ENCODE measurements at regions not wholly inside any gene's neighbourhood (a gene's known extent, or its start where the extent isn't known, plus 50 kb on each side); places are given as distances from the start of the nearest gene placed in this dataset.
A peak's percentile ranks its signal among the peaks of the same experiment; 100 is the strongest.
"Not testable (repeated sequence)": the region's sequence is repeated elsewhere in the genome, so short reads cannot be mapped to it uniquely, and the experiment has no call there.

DNA sequence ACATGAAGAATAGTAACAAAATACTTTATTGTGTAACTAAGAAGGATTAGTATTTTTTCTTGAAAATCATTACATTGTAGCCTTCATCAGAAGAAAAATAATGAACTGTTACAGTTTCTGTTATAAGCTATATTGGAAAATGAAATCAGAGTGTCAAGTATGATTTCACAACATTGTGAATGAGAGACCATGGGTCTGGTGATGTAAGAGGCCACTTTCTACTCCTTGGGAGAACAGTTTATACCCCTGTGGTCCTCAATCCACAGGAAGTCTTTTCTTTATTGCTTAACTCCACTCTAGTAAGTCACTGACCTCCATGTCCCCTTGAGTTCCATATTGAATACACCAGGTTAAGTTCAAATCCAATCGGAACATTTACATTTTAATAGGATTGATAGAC is 218.7 kb upstream of the FERMT1 start:
- H3K36me3 Mint-ChIP-seq (ENCODE audit: unreplicated experiment): no peaks in the 10 kb centered on the region
- no peaks in the 10 kb centered on the region for H3K4me1 Mint-ChIP-seq (ENCODE audit: unreplicated experiment)

DNA sequence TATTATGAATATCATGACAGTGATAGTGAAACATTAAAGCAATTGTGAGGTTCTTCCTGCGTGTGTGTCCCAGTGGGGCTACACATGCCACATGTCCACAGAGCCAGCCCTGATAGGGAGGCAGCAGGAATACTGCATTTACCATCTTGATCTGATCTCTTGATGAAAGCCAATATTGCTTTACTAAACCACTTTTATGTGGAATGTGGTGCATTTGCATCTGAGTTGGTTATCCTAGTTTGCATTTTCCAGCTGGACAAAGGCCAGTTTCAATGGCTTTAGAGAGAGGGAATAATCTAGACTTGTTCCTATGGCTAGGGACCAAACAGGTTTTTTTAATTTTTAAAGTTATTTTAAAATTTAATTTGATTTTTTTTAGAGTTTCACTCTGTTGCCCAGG is 216.3 kb upstream of the FERMT1 start:
- Mint-ChIP-seq H3K36me3 (ENCODE audit: unreplicated experiment) (no peaks in the 10 kb centered on the region), H3K27ac (ENCODE audit: unreplicated experiment) (no peak overlapping the region), H3K9me3 (ENCODE audit: unreplicated experiment) (peaks cover 3% of the 10 kb centered on the region), H3K27me3 (ENCODE audit: unreplicated experiment) (no peaks in the 10 kb centered on the region), H3K4me3 (ENCODE audit: unreplicated experiment) (no peak overlapping the region), H3K4me1 (ENCODE audit: unreplicated experiment) (no peaks in the 10 kb centered on the region)
- no peak for DNase-seq (ENCODE audit: extremely low spot score, unreplicated experiment)
- TF ChIP-seq, protein P1, sequence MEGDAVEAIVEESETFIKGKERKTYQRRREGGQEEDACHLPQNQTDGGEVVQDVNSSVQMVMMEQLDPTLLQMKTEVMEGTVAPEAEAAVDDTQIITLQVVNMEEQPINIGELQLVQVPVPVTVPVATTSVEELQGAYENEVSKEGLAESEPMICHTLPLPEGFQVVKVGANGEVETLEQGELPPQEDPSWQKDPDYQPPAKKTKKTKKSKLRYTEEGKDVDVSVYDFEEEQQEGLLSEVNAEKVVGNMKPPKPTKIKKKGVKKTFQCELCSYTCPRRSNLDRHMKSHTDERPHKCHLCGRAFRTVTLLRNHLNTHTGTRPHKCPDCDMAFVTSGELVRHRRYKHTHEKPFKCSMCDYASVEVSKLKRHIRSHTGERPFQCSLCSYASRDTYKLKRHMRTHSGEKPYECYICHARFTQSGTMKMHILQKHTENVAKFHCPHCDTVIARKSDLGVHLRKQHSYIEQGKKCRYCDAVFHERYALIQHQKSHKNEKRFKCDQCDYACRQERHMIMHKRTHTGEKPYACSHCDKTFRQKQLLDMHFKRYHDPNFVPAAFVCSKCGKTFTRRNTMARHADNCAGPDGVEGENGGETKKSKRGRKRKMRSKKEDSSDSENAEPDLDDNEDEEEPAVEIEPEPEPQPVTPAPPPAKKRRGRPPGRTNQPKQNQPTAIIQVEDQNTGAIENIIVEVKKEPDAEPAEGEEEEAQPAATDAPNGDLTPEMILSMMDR (IDR thresholded peaks at IDR 0.05): no peak

More for the DNA sequence above, 218.7 kb upstream of the FERMT1 start:
- Mint-ChIP-seq H3K27me3 (ENCODE audit: unreplicated experiment) (no peaks in the 10 kb centered on the region), H3K27ac (ENCODE audit: unreplicated experiment) (no peak overlapping the region), H3K9me3 (ENCODE audit: unreplicated experiment) (peaks cover 3% of the 10 kb centered on the region), H3K4me3 (ENCODE audit: unreplicated experiment) (no peak overlapping the region)
- DNase-seq (ENCODE audit: extremely low spot score, unreplicated experiment): no peak
- TF ChIP-seq, protein P1 (IDR thresholded peaks at IDR 0.05): no peak

DNA sequence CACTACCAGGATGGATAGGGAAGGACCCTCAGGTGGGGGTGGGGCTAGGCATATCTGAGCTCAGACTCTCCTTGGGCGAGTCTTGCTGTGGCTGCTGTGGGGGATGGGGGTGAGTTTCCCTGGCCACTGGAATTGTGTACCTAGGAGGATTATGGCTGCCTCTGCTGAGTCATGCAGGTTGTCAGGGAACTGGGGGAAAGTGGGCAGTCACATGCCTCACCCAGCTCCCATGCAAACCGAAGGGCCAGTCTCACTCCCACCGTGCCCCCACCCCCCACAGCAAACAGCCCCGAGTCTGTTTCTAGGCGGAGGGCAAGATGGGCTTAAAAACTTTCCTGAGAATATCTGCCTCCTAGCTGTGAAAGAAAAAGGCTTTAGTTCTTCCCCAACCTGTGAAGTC is 210.3 kb upstream of the FERMT1 start:
- no peaks in the 10 kb centered on the region for H3K27me3 Mint-ChIP-seq (ENCODE audit: unreplicated experiment)
- H3K36me3 Mint-ChIP-seq (ENCODE audit: unreplicated experiment): no peaks in the 10 kb centered on the region
- DNase-seq (ENCODE audit: extremely low spot score, unreplicated experiment): no peak
- peaks cover 27% of the 10 kb centered on the region for H3K9me3 Mint-ChIP-seq (ENCODE audit: unreplicated experiment)
- H3K4me3 Mint-ChIP-seq (ENCODE audit: unreplicated experiment): no peak overlapping the region
- H3K27ac Mint-ChIP-seq (ENCODE audit: unreplicated experiment): no peak overlapping the region
- TF ChIP-seq, protein P1 (IDR thresholded peaks at IDR 0.05): no peak
- no peaks in the 10 kb centered on the region for H3K4me1 Mint-ChIP-seq (ENCODE audit: unreplicated experiment)

DNA sequence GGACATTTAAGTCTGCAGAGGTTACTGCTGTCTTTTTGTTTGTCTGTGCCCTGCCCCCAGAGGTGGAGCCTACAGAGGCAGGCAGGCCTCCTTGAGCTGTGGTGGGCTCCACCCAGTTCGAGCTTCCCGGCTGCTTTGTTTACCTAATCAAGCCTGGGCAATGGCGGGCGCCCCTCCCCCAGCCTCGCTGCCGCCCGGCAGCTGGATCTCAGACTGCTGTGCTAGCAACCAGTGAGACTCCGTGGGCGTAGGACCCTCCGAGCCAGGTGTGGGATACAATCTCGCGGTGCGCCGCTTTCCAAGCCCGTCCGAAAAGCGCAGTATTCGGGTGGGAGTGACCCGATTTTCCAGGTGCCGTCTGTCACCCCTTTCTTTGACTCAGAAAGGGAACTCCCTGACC is 198.4 kb upstream of the FERMT1 start:
- DNase-seq (ENCODE audit: extremely low spot score, unreplicated experiment); H3K27ac Mint-ChIP-seq (ENCODE audit: unreplicated experiment); H3K27me3 Mint-ChIP-seq (ENCODE audit: unreplicated experiment); H3K9me3 Mint-ChIP-seq (ENCODE audit: unreplicated experiment); H3K4me1 Mint-ChIP-seq (ENCODE audit: unreplicated experiment); H3K36me3 Mint-ChIP-seq (ENCODE audit: unreplicated experiment): not testable (repeated sequence)
- peak overlapping the region; percentile 59 for H3K4me3 Mint-ChIP-seq (ENCODE audit: unreplicated experiment)

DNA sequence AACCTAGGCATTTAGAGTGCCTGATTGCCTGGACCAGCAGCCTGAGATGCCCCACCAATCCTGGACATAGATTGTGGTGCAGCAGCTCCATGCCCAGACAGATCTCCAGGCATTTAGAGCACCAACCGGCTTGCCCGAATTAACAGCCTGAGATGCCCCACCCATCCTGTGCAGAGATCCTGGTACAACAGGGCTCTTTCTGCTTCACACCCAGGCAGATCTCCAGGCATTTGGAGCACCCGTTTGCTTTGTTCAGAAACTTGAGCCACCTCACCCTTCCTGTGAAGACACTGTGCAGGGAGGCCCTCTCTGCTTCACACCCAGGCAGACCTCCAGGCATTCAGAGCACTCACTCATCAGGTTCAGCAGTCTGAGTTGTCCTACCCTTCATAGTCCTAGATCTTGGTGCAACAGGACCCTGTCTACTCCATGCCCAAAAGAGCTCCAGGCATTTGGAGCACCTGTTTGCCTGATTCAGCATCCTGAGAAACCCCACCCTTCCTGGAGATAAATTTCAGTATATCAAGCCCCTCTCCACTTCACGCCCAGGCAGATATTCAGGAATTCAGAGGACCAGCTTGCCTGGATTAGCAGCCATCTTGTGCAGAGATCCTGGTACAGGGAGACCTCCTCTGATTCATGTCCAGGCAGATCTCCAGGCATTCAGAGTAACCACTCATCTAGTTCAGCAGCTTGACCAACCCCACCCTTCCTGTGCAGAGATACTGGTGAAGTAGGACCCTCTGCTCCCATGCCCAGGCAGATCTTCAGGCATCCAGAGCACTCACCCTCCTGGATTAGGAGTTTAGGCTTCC is 189.2 kb upstream of the FERMT1 start:
- TF ChIP-seq, protein P1 (IDR thresholded peaks at IDR 0.05): no peak
- DNase-seq (ENCODE audit: extremely low spot score, unreplicated experiment): no peak
- no peaks in the 10 kb centered on the region for H3K36me3 Mint-ChIP-seq (ENCODE audit: unreplicated experiment)
- peaks cover 28% of the 10 kb centered on the region for H3K9me3 Mint-ChIP-seq (ENCODE audit: unreplicated experiment)
- H3K4me1 Mint-ChIP-seq (ENCODE audit: unreplicated experiment): no peaks in the 10 kb centered on the region
- H3K27me3 Mint-ChIP-seq (ENCODE audit: unreplicated experiment): no peaks in the 10 kb centered on the region
- H3K27ac Mint-ChIP-seq (ENCODE audit: unreplicated experiment): no peak overlapping the region
- no peak overlapping the region for H3K4me3 Mint-ChIP-seq (ENCODE audit: unreplicated experiment)
